HG02763 (cell line): ENCODE measurements at regions not wholly inside any gene's neighbourhood (a gene's known extent, or its start where the extent isn't known, plus 50 kb on each side); places are given as distances from the start of the nearest gene placed in this dataset.
A peak's percentile ranks its signal among the peaks of the same experiment; 100 is the strongest.
"Not testable (repeated sequence)": the region's sequence is repeated elsewhere in the genome, so short reads cannot be mapped to it uniquely, and the experiment has no call there.

Experiments used
- ATAC-seq: cut with Tn5 transposase; IDR thresholded peaks from one replicate; pipeline ENCODE4 v1.9.1; 2021; ENCODE audit warnings: mild to moderate bottlenecking, moderate library complexity; ENCODE audit not compliant: unreplicated experiment

- no peak for ATAC-seq
These were observed 101.0 kb upstream of the ZNF236 start for GRCh38 chr18:76721207-76721996.

GRCh38 chr18:76720683-76721082, 101.7 kb upstream of the ZNF236 start:
- ATAC-seq: no peak

GRCh38 chr18:76715012-76715610, 107.2 kb upstream of the ZNF236 start:
- no peak for ATAC-seq

GRCh38 chr18:76713432-76713831, 108.9 kb upstream of the ZNF236 start:
- no peak for ATAC-seq

- ATAC-seq: no peak
These were observed 109.7 kb upstream of the ZNF236 start for GRCh38 chr18:76712511-76713140.

- no peak for ATAC-seq
These were observed 111.5 kb upstream of the ZNF236 start for GRCh38 chr18:76710646-76711520.

- peak; percentile 70 for ATAC-seq
These were observed 112.4 kb upstream of the ZNF236 start for GRCh38 chr18:76709659-76710645.

- no peak for ATAC-seq
These were observed 113.5 kb upstream of the ZNF236 start for GRCh38 chr18:76708722-76709353.

GRCh38 chr18:76708071-76708721, 114.2 kb upstream of the ZNF236 start:
- no peak for ATAC-seq

DNA sequence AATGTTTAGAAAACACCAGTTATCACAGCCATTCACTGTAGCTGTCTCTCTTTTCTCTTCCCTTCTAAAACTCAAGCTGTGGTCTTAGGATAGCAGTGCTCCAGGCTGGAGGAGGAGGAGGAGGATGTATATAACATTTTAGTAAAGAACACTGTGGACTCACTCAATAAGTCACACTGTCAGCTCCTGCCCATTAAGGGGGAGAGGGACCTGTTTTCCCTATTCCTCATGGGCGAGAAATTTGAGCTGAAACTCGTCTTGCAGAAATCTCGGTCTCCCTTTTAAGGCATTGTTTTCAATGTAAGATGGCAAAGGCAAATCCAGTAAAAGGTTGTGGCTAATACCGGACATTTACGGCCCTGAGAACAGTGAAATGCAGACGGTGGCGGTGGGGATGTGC, 114.8 kb upstream of the ZNF236 start:
- ATAC-seq: no peak

DNA sequence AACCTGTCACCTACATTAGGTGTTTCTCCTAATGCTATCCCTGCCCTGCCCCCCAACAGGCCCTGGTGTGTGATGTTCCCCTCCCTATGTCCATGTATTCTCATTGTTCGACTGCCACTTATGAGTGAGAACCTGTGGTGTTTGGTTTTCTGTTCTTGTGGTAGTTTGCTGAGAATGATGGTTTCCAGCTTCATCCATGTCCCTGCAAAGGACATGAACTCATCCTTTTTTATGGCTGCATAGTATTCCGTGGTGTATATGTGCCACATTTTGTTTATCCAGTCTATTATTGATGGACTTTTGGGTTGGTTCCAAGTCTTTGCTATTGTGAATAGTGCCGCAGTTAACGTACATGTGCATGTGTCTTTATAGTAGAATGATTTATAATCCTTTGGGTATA, 117.8 kb upstream of the ZNF236 start:
- not testable (repeated sequence) for ATAC-seq

GRCh38 chr18:76699923-76700322, 122.4 kb upstream of the ZNF236 start:
- no peak for ATAC-seq

GRCh38 chr18:76697441-76697901, 124.9 kb upstream of the ZNF236 start:
- no peak for ATAC-seq

DNA sequence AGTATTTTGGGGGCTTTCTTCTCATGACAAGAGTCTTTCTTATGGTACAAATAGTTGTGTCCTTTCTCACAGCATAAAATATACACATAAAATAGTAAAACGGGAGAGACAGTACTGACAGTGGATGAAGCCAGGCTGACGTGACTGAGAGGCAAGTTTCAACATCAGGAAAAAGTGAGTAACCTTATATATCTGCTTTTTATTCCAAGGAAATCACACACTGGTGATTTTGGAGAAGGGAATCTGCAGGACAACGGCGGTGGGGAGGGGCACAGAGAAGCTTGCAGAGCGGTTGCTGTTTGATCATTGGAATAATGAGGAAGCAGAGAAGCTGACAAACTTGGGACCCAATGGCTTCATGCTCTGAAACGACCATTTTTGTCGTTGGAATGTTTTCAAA, 130.6 kb upstream of the ZNF236 start:
- no peak for ATAC-seq

DNA sequence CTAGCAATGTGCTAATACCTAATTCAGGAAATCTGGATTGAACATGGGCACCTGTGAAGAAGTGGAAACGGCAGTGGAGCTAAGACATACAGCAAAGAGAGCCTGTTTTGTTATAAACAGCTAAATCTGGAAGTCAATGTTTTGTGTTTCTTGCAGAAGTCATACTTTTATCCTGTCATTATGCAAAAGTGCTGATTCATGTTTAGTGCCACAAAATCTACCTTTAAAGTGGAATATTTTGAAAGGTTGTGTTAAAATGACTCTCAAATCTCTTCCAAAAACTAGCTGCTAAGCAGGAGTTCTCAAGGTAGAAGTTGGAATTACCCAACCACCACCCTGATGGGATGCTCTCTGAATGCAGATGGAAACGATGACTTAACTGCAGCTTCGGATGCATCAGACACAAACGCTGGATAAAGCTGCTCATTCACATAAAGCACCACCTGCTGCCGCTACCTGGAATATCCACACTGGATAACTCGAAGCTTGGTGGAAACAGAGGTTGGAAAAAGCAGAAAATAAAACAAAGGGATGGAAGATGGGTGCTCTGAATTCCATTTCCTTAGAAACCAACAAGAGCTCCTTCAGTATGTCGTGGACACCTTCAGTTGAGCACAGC, 132.6 kb upstream of the ZNF236 start:
- ATAC-seq: no peak

DNA sequence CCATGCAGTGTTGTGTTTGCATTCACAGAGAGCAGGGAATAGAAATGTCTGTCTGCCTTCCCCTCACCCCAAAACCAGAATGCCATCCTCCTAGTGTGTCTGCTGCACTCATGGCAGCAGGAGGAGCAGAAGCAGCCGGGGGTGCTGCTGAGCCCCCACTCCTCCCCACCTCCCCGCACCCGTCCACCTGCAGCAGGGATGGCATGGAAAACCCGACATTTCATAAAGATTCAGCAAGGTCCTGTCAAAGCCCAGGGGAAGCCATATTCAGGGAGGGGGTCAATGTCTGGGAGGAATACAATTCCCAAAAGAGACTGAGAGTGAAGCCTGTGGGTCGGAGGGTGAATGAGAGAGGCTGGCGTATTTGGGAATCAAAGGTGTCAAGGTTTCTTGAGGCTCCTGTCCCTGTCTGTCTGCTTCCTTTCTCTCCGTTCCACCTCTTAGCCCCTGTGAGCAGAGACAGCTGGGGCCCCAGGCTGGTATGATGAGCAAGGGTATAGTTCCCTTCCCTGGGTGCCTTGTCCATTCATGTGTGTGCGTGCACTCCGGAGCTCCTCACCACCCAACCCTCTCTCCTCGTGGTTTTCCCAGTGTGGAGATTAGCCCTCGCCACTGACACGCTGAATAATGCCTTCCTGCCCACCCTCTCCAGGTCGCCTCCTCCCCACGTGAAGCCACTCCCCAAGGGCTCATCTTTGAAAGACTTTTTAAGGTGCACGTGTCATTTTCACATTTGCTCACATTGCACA, 133.5 kb upstream of the ZNF236 start:
- no peak for ATAC-seq

DNA sequence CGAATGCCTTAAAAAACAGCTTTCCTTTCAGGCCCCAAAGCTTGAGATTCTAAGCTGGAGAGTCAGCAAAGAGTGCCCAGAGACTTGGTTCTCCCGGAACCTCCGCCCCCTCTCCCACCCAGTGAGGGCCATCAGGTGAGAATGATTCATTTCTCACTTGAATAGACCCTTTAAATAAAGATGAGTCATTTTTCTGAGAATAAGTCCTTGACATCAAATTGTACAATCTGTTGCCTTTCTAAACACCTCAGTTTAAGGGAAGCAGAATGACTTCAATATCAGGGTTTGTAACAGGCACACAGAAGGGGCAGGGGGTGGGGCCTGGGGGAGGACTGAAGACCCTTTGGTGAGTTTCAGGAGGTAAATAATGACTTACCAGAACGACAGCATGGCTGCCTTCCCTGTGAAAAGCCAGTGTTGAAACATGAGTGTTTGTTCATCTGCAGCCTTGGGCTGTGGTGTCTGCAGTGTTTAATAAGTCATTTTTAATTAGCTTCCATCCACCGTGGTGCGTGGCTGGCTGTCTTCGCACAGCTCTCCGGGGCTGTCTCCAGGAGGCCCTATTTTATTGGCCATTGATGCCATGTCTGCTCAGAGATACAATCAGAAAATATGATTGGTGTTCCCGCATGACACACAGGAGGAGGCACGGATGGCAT, 134.9 kb upstream of the ZNF236 start:
- no peak for ATAC-seq
